ENCODE measurements at regions not wholly inside any gene's neighbourhood (a gene's known extent, or its start where the extent isn't known, plus 50 kb on each side); places are given as distances from the start of the nearest gene placed in this dataset.

DNA sequence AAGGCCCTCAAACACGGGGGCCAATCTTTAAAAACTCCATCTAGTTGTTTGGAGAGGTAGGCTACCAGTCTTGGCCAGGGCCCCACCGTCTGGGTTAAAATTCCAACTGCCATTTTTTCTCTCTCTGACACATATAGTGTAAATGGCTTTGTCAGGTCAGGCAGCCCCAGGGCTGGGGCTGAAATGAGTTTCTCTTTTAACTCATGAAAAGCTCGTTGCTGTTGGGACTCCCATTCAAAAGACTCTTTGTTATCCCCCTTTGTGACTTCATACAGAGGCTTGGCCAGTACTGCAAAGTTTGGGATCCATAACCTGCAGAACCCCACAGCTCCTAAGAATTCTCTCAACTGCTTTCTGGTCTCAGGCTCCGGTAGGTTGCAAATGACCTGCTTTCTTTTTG is 99.4 kb upstream of the SLC1A4 start:
- TF ChIP-seq, protein P1, sequence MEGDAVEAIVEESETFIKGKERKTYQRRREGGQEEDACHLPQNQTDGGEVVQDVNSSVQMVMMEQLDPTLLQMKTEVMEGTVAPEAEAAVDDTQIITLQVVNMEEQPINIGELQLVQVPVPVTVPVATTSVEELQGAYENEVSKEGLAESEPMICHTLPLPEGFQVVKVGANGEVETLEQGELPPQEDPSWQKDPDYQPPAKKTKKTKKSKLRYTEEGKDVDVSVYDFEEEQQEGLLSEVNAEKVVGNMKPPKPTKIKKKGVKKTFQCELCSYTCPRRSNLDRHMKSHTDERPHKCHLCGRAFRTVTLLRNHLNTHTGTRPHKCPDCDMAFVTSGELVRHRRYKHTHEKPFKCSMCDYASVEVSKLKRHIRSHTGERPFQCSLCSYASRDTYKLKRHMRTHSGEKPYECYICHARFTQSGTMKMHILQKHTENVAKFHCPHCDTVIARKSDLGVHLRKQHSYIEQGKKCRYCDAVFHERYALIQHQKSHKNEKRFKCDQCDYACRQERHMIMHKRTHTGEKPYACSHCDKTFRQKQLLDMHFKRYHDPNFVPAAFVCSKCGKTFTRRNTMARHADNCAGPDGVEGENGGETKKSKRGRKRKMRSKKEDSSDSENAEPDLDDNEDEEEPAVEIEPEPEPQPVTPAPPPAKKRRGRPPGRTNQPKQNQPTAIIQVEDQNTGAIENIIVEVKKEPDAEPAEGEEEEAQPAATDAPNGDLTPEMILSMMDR (conservative IDR thresholded peaks at IDR 0.05; ENCODE audit: low read depth, low read length) = no peak
- no peak for TF ChIP-seq EZH2 (IDR thresholded peaks at IDR 0.05; ENCODE audit: borderline replicate concordance, low read depth, low read length, poor library complexity, severe bottlenecking)

Data from A673 (cell line).